Hepatocyte (in vitro differentiated cells): ENCODE measurements at regions not wholly inside any gene's neighbourhood (a gene's known extent, or its start where the extent isn't known, plus 50 kb on each side); places are given as distances from the start of the nearest gene placed in this dataset.

Source experiments
- DNase-seq: peaks from one replicate; pipeline ENCODE4 v3.0.0-alpha.2; 2016; ENCODE audit warnings: low spot score
- H2AFZ ChIP-seq: fragments of 200-600 bp; sonication (generic); 2 replicates; pipeline ENCODE4 v1.6.0; 2016; ENCODE audit warnings: antibody characterized with exemption, mild to moderate bottlenecking
- H3K27ac ChIP-seq: fragments of 200-600 bp; sonication (generic); 2 replicates; pipeline ENCODE4 v1.5.1; 2016; ENCODE audit warnings: mild to moderate bottlenecking
- H3K27me3 ChIP-seq: fragments of 200-600 bp; sonication (generic); 2 replicates; pipeline ENCODE4 v1.6.1; 2016
- H3K36me3 ChIP-seq: fragments of 200-600 bp; sonication (generic); replicated peaks from 2 replicates; pipeline ENCODE4 v1.5.1; 2016; ENCODE audit warnings: low read depth; ENCODE audit not compliant: insufficient read depth
- H3K4me1 ChIP-seq: fragments of 200-600 bp; sonication (generic); 2 replicates; pipeline ENCODE4 v1.5.1; 2016; ENCODE audit warnings: mild to moderate bottlenecking, moderate library complexity; ENCODE audit not compliant: insufficient read depth
- H3K4me2 ChIP-seq: fragments of 200-600 bp; sonication (generic); 2 replicates; pipeline ENCODE4 v1.6.0; 2016
- H3K4me3 ChIP-seq: fragments of 200-600 bp; sonication (generic); 2 replicates; pipeline ENCODE4 v1.5.1; 2016; ENCODE audit warnings: mild to moderate bottlenecking
- H3K79me2 ChIP-seq: fragments of 200-600 bp; sonication (generic); 2 replicates; pipeline ENCODE4 v1.6.0; 2017; ENCODE audit warnings: mild to moderate bottlenecking
- H3K9me2 ChIP-seq: fragments of 200-600 bp; sonication (generic); replicated peaks from 2 replicates; pipeline ENCODE4 v1.6.0; 2017; ENCODE audit warnings: mild to moderate bottlenecking; ENCODE audit not compliant: insufficient read depth
- H3K9me3 ChIP-seq: fragments of 200-600 bp; sonication (generic); 2 replicates; pipeline ENCODE4 v1.5.1; 2016; ENCODE audit warnings: low read depth, mild to moderate bottlenecking
- H4K20me1 ChIP-seq: fragments of 200-600 bp; sonication (generic); 2 replicates; pipeline ENCODE4 v1.6.0; 2016; ENCODE audit warnings: mild to moderate bottlenecking; ENCODE audit not compliant: insufficient read depth, poor library complexity, severe bottlenecking
- EZH2 ChIP-seq: fragments of 200-600 bp; sonication (generic); IDR thresholded peaks from 2 replicates; pipeline ENCODE4 v1.6.1; 2016; ENCODE audit warnings: antibody characterized with exemption, mild to moderate bottlenecking, borderline replicate concordance
- EZH2phosphoT487 ChIP-seq: fragments of 200-600 bp; sonication (generic); IDR thresholded peaks from one replicate; pipeline ENCODE4 v1.6.1; 2018; ENCODE audit warnings: antibody characterized with exemption, mild to moderate bottlenecking, low read depth, moderate library complexity; ENCODE audit not compliant: unreplicated experiment, severe bottlenecking
- WGBS: methylation state at CpG from one replicate; pipeline ENCODE4 v1.1.6; 2016; ENCODE audit warnings: low lambda C conversion rate; ENCODE audit errors: missing lambda C conversion rate; 5-methylcytosine and 5-hydroxymethylcytosine counted together
- TF ChIP-seq, protein P1 (sequence below): fragments of 200-600 bp; sonication (generic); IDR thresholded peaks from 2 replicates; pipeline ENCODE4 v1.5.1; 2016; ENCODE audit warnings: antibody characterized with exemption, mild to moderate bottlenecking; ENCODE audit not compliant: poor library complexity

GRCh38 chr1:82861749-82862148, 1061.0 kb downstream of the ADGRL2 start:
- no peaks in the 10 kb centered on the region for H3K36me3 ChIP-seq
- H3K4me3 ChIP-seq: no peak overlapping the region
- 87% methylated on average over 2 of the region's 2 CpGs for WGBS

DNA sequence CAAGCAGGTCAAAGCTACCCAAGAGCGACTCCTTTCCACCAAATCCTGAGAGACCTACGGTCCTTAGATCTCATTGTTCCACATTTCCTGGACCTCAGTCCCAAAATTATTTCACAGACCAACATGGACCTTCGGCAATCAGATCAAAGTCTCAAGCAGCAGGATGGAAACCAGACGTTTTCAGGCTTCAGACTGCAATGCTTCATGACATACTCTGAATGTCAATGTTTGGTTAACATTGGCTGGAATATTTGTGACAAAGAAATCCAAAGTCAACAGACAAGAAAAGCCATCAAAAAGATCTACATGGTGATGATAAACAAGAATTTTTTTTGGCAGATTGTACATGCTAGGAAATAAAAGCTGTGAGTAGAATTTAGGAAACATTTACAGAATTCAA, 1057.3 kb downstream of the ADGRL2 start:
- no peaks in the 10 kb centered on the region for H3K27me3 ChIP-seq
- no peak overlapping the region for H3K4me2 ChIP-seq
- no peaks in the 10 kb centered on the region for H3K36me3 ChIP-seq
- no peaks in the 10 kb centered on the region for H3K79me2 ChIP-seq
- H3K27ac ChIP-seq: no peak overlapping the region
- no peak overlapping the region for H3K4me3 ChIP-seq
- DNase-seq: no peak
- no peaks in the 10 kb centered on the region for H3K9me2 ChIP-seq
- TF ChIP-seq EZH2: no peak
- TF ChIP-seq, protein P1, sequence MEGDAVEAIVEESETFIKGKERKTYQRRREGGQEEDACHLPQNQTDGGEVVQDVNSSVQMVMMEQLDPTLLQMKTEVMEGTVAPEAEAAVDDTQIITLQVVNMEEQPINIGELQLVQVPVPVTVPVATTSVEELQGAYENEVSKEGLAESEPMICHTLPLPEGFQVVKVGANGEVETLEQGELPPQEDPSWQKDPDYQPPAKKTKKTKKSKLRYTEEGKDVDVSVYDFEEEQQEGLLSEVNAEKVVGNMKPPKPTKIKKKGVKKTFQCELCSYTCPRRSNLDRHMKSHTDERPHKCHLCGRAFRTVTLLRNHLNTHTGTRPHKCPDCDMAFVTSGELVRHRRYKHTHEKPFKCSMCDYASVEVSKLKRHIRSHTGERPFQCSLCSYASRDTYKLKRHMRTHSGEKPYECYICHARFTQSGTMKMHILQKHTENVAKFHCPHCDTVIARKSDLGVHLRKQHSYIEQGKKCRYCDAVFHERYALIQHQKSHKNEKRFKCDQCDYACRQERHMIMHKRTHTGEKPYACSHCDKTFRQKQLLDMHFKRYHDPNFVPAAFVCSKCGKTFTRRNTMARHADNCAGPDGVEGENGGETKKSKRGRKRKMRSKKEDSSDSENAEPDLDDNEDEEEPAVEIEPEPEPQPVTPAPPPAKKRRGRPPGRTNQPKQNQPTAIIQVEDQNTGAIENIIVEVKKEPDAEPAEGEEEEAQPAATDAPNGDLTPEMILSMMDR: no peak
- no peak for TF ChIP-seq EZH2phosphoT487
- no peak overlapping the region for H2AFZ ChIP-seq
- no peaks in the 10 kb centered on the region for H4K20me1 ChIP-seq
- WGBS: 43% methylated on average over 4 of the region's 4 CpGs
- H3K9me3 ChIP-seq: no peaks in the 10 kb centered on the region
- peaks cover 4% of the 10 kb centered on the region for H3K4me1 ChIP-seq

More at GRCh38 chr1:82861749-82862148, 1061.0 kb downstream of the ADGRL2 start:
- Histone ChIP-seq H3K9me3 (no peaks in the 10 kb centered on the region), H3K4me2 (no peak overlapping the region), H4K20me1 (no peaks in the 10 kb centered on the region), H3K79me2 (no peaks in the 10 kb centered on the region), H2AFZ (no peak overlapping the region), H3K9me2 (no peaks in the 10 kb centered on the region), H3K4me1 (peaks cover 4% of the 10 kb centered on the region), H3K27ac (no peak overlapping the region), H3K27me3 (no peaks in the 10 kb centered on the region)
- TF ChIP-seq, protein P1: no peak
- no peak for TF ChIP-seq EZH2phosphoT487
- TF ChIP-seq EZH2: no peak
- DNase-seq: no peak

GRCh38 chr1:82849460-82849859, 1048.7 kb downstream of the ADGRL2 start:
- Histone ChIP-seq H3K4me3 (no peak overlapping the region), H3K79me2 (no peaks in the 10 kb centered on the region), H4K20me1 (no peaks in the 10 kb centered on the region), H3K9me3 (no peaks in the 10 kb centered on the region), H3K4me1 (no peaks in the 10 kb centered on the region), H3K36me3 (no peaks in the 10 kb centered on the region), H3K4me2 (no peak overlapping the region), H3K27ac (no peak overlapping the region), H3K27me3 (no peaks in the 10 kb centered on the region), H2AFZ (no peak overlapping the region), H3K9me2 (no peaks in the 10 kb centered on the region)
- no peak for DNase-seq
- 75% methylated on average over 2 of the region's 2 CpGs for WGBS
- TF ChIP-seq EZH2phosphoT487 (no peak), EZH2 (no peak)
- TF ChIP-seq, protein P1: no peak

GRCh38 chr1:82848043-82848442, 1047.3 kb downstream of the ADGRL2 start:
- WGBS: 27% methylated on average over 1 of the region's 1 CpG
- no peak overlapping the region for H3K4me2 ChIP-seq
- TF ChIP-seq EZH2phosphoT487 (no peak), EZH2 (no peak)
- TF ChIP-seq, protein P1: no peak

More at GRCh38 chr1:82848043-82848442, 1047.3 kb downstream of the ADGRL2 start:
- Histone ChIP-seq H2AFZ (no peak overlapping the region), H3K27me3 (no peaks in the 10 kb centered on the region), H3K9me3 (no peaks in the 10 kb centered on the region), H3K27ac (no peak overlapping the region), H3K9me2 (no peaks in the 10 kb centered on the region), H4K20me1 (no peaks in the 10 kb centered on the region), H3K4me1 (no peaks in the 10 kb centered on the region), H3K79me2 (no peaks in the 10 kb centered on the region), H3K36me3 (no peaks in the 10 kb centered on the region), H3K4me3 (no peak overlapping the region)
- no peak for DNase-seq
